ENCODE measurements at regions not wholly inside any gene's neighbourhood (a gene's known extent, or its start where the extent isn't known, plus 50 kb on each side); places are given as distances from the start of the nearest gene placed in this dataset.

- no peaks in the 10 kb centered on the region for H3K4me1 ChIP-seq (ENCODE audit: control insufficient read depth in 2 of 2, insufficient read depth in 2 of 2, low read length in 2 of 2)
- H3K36me3 ChIP-seq (replicated peaks in 1 of 2; ENCODE audit: control extremely low read depth in 1 of 2, control insufficient read depth in 1 of 2, extremely low read depth in 1 of 2, insufficient read depth in 2 of 2, low read length in 1 of 2): no peaks in the 10 kb centered on the region
- H3K4me3 ChIP-seq (ENCODE audit: control extremely low read depth in 1 of 5, extremely low read depth in 1 of 5, insufficient read depth in 1 of 5, low read depth in 2 of 5, low read length in 4 of 5): no peak overlapping the region
- CTCF ChIA-PET: interaction anchor here (0.7 kb wide), 1 partner anchor 9 kb away, joined by 4 read pairs; no protein-coding TSS in a partner anchor
- Mint-ChIP-seq H3K27me3 (no peaks in the 10 kb centered on the region), H3K9me3 (ENCODE audit: insufficient read depth) (peaks cover 9% of the 10 kb centered on the region), H3K4me1 (no peaks in the 10 kb centered on the region), H3K4me3 (no peak overlapping the region), H3K27ac (no peak overlapping the region)
- intact Hi-C loops (cut with micrococcal nuclease): no loop called here
- H3K9ac ChIP-seq (ENCODE audit: low read length): no peak overlapping the region
- H3K79me2 ChIP-seq (ENCODE audit: control insufficient read depth, insufficient read depth, low read length): no peaks in the 10 kb centered on the region
- H3K27ac ChIP-seq (ENCODE audit: low read length in 2 of 2): no peak overlapping the region
- H3K4me2 ChIP-seq (replicated peaks; ENCODE audit: low read depth, low read length, poor library complexity, severe bottlenecking): no peak overlapping the region
- no peak for DNase-seq
- H3K27me3 ChIP-seq (replicated peaks in 1 of 4; ENCODE audit: control extremely low read depth in 1 of 4, control insufficient read depth in 3 of 4, insufficient read depth in 4 of 4, low read length in 3 of 4): no peaks in the 10 kb centered on the region
- H3K9me3 ChIP-seq (ENCODE audit: control extremely low read depth in 1 of 3, control insufficient read depth in 2 of 3, insufficient read depth in 1 of 3, low read length in 2 of 3): peaks cover 0 to 5% (median 2%) of the 10 kb centered on the region in 3 donors
- no peak for TF ChIP-seq EZH2 (IDR thresholded peaks at IDR 0.05; ENCODE audit: borderline replicate concordance, insufficient read depth, low read depth, low read length, poor library complexity, severe bottlenecking)
- H4K20me1 ChIP-seq (ENCODE audit: control insufficient read depth, insufficient read depth, low read length, poor library complexity, severe bottlenecking): no peaks in the 10 kb centered on the region
- H2AFZ ChIP-seq (ENCODE audit: insufficient read depth, low read depth, low read length, poor library complexity, severe bottlenecking): no peak overlapping the region
- no CpG with 5 or more reads among the region's 1 CpG for WGBS (ENCODE audit: insufficient coverage)
- POLR2A ChIA-PET: no interaction called here
- no peak for ATAC-seq (ENCODE audit: low read depth)
Observed at GRCh38 chr3:89656388-89656787, 549.0 kb downstream of the EPHA3 start.

- no CpG with 5 or more reads among the region's 3 CpGs for WGBS (ENCODE audit: insufficient coverage)
- H3K36me3 ChIP-seq (replicated peaks in 1 of 2; ENCODE audit: control extremely low read depth in 1 of 2, control insufficient read depth in 1 of 2, extremely low read depth in 1 of 2, insufficient read depth in 2 of 2, low read length in 1 of 2): no peaks in the 10 kb centered on the region
- Mint-ChIP-seq H3K9me3 (ENCODE audit: insufficient read depth) (peaks cover 9% of the 10 kb centered on the region), H3K27ac (no peak overlapping the region), H3K27me3 (no peaks in the 10 kb centered on the region), H3K4me3 (no peak overlapping the region), H3K4me1 (no peaks in the 10 kb centered on the region)
- H3K4me2 ChIP-seq (replicated peaks; ENCODE audit: low read depth, low read length, poor library complexity, severe bottlenecking): no peak overlapping the region
- H2AFZ ChIP-seq (ENCODE audit: insufficient read depth, low read depth, low read length, poor library complexity, severe bottlenecking): no peak overlapping the region
- ATAC-seq (ENCODE audit: low read depth) (no peak), DNase-seq (no peak)
- H3K9me3 ChIP-seq (ENCODE audit: control extremely low read depth in 1 of 3, control insufficient read depth in 2 of 3, insufficient read depth in 1 of 3, low read length in 2 of 3): no peaks in the 10 kb centered on the region
- TF ChIP-seq CTCF (IDR thresholded peaks at IDR 0.05) (no peak), EZH2 (IDR thresholded peaks at IDR 0.05; ENCODE audit: borderline replicate concordance, insufficient read depth, low read depth, low read length, poor library complexity, severe bottlenecking) (no peak)
- POLR2A ChIA-PET: no interaction called here
- H3K27ac ChIP-seq (ENCODE audit: low read length in 2 of 2): no peak overlapping the region
- no peaks in the 10 kb centered on the region for H3K27me3 ChIP-seq (replicated peaks in 1 of 4; ENCODE audit: control extremely low read depth in 1 of 4, control insufficient read depth in 3 of 4, insufficient read depth in 4 of 4, low read length in 3 of 4)
- H3K9ac ChIP-seq (ENCODE audit: low read length): no peak overlapping the region
- H3K4me1 ChIP-seq (ENCODE audit: control insufficient read depth in 2 of 2, insufficient read depth in 2 of 2, low read length in 2 of 2): no peaks in the 10 kb centered on the region
- CTCF ChIA-PET: no interaction called here
- H4K20me1 ChIP-seq (ENCODE audit: control insufficient read depth, insufficient read depth, low read length, poor library complexity, severe bottlenecking): no peaks in the 10 kb centered on the region
- intact Hi-C loops (cut with micrococcal nuclease): no loop called here
- H3K4me3 ChIP-seq (ENCODE audit: control extremely low read depth in 1 of 5, extremely low read depth in 1 of 5, insufficient read depth in 1 of 5, low read depth in 2 of 5, low read length in 4 of 5): no peak overlapping the region
- no peaks in the 10 kb centered on the region for H3K79me2 ChIP-seq (ENCODE audit: control insufficient read depth, insufficient read depth, low read length)
Observed at GRCh38 chr3:89679686-89680085, 572.3 kb downstream of the EPHA3 start.
